ENCODE measurements at regions not wholly inside any gene's neighbourhood (a gene's known extent, or its start where the extent isn't known, plus 50 kb on each side); places are given as distances from the start of the nearest gene placed in this dataset.

GRCh38 chr5:135085133-135085935, 51.3 kb upstream of the PITX1 start:
- no peaks in the 10 kb centered on the region for H3K4me1 ChIP-seq
- no peaks in the 10 kb centered on the region for H3K27me3 ChIP-seq
- H3K4me3 ChIP-seq = no peak overlapping the region
- no peaks in the 10 kb centered on the region for H3K36me3 ChIP-seq
- no peak overlapping the region for H3K27ac ChIP-seq
- WGBS, 2 donors (ENCODE audit: low coverage in 1 of 2) = 46 to 72% methylated on average over 2 to 6 of the region's 6 CpGs
- intact Hi-C loops (cut with DNase I; ENCODE audit: low total_unique reads) = no loop called here
- DNase-seq = no peak
- H3K9me3 ChIP-seq = peaks cover 9 to 17% of the 10 kb centered on the region in 2 donors
- in situ Hi-C loops (cut with MboI; ENCODE audit: low pct_ligation_motif_present in 1 of 4, low pct_unique_long_range_greater_than_20kb in 1 of 4, low sequenced_read_pairs in 3 of 4) = no loop called here
- TF ChIP-seq POLR2AphosphoS5 (IDR thresholded peaks at IDR 0.05) (no peak), POLR2A (IDR thresholded peaks at IDR 0.05) (no peak), EP300 (IDR thresholded peaks at IDR 0.05; ENCODE audit: low read depth) (no peak)
- TF ChIP-seq, protein P1, sequence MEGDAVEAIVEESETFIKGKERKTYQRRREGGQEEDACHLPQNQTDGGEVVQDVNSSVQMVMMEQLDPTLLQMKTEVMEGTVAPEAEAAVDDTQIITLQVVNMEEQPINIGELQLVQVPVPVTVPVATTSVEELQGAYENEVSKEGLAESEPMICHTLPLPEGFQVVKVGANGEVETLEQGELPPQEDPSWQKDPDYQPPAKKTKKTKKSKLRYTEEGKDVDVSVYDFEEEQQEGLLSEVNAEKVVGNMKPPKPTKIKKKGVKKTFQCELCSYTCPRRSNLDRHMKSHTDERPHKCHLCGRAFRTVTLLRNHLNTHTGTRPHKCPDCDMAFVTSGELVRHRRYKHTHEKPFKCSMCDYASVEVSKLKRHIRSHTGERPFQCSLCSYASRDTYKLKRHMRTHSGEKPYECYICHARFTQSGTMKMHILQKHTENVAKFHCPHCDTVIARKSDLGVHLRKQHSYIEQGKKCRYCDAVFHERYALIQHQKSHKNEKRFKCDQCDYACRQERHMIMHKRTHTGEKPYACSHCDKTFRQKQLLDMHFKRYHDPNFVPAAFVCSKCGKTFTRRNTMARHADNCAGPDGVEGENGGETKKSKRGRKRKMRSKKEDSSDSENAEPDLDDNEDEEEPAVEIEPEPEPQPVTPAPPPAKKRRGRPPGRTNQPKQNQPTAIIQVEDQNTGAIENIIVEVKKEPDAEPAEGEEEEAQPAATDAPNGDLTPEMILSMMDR (IDR thresholded peaks at IDR 0.05) = no peak
